Testis (tissue), 2 donors: ENCODE measurements at regions not wholly inside any gene's neighbourhood (a gene's known extent, or its start where the extent isn't known, plus 50 kb on each side); places are given as distances from the start of the nearest gene placed in this dataset.

Source experiments
- POLR2A ChIP-seq: fragments of 450-650 bp; IDR thresholded peaks from one replicate; pipeline ENCODE4 v1.6.1; 2017; ENCODE audit warnings: antibody characterized with exemption, mild to moderate bottlenecking, moderate library complexity
- TF ChIP-seq, protein P1 (sequence below), 3 experiments: fragments of 450-650 bp in 2 of 3; fragments of 200-600 bp in 1 of 3; sonication (generic) in 1 of 3; IDR thresholded peaks; one replicate each; pipeline ENCODE4 v1.5.1; 2016 to 2019; ENCODE audit warnings: antibody characterized with exemption in 3 of 3, mild to moderate bottlenecking in 2 of 3, moderate library complexity in 1 of 3

DNA sequence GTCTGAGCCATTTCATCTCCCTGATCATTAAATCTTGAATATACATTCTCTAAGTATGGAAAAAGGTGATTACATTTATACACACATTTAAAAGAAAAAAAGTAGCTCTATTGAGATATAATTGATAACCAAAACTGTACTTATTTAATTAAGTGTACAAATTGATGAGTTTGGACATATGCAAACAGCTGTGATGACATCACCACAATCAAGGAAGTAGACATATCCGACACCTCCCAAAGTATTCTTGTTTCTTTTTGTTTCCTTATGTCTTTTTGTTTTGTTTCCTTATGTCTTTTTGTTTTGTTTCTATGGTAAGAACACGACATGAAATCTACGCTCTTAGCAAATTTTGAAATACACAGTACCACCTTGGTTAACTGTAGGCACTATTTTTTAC, 1393.9 kb upstream of the MIR17HG start:
- TF ChIP-seq, protein P1, sequence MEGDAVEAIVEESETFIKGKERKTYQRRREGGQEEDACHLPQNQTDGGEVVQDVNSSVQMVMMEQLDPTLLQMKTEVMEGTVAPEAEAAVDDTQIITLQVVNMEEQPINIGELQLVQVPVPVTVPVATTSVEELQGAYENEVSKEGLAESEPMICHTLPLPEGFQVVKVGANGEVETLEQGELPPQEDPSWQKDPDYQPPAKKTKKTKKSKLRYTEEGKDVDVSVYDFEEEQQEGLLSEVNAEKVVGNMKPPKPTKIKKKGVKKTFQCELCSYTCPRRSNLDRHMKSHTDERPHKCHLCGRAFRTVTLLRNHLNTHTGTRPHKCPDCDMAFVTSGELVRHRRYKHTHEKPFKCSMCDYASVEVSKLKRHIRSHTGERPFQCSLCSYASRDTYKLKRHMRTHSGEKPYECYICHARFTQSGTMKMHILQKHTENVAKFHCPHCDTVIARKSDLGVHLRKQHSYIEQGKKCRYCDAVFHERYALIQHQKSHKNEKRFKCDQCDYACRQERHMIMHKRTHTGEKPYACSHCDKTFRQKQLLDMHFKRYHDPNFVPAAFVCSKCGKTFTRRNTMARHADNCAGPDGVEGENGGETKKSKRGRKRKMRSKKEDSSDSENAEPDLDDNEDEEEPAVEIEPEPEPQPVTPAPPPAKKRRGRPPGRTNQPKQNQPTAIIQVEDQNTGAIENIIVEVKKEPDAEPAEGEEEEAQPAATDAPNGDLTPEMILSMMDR (IDR thresholded peaks at IDR 0.05) = no peak
- TF ChIP-seq POLR2A = no peak
